GM12878 (cell line): ENCODE measurements at regions not wholly inside any gene's neighbourhood (a gene's known extent, or its start where the extent isn't known, plus 50 kb on each side); places are given as distances from the start of the nearest gene placed in this dataset.

Experiments used
- CBFB ChIP-seq: IDR thresholded peaks from 2 replicates; pipeline ENCODE4 v1.6.1; 2016; ENCODE audit warnings: antibody characterized with exemption, low read depth
- CTCF ChIP-seq, 3 experiments: IDR thresholded peaks in 2 of 3; conservative IDR thresholded peaks in 1 of 3; 2 replicates each; pipeline ENCODE4 v1.5.1; 2011; ENCODE audit warnings: low read depth in 3 of 3, low read length in 3 of 3, mild to moderate bottlenecking in 3 of 3, control low read depth in 2 of 3, moderate library complexity in 2 of 3, inconsistent platforms in 1 of 3, mixed read lengths in 1 of 3; ENCODE audit not compliant: control insufficient read depth in 2 of 3, insufficient read depth in 1 of 3; ENCODE audit errors: extremely low read depth in 1 of 3

- TF ChIP-seq CTCF (IDR thresholded peaks at IDR 0.05 in 2 of 3, conservative IDR thresholded peaks at IDR 0.05 in 1 of 3; ENCODE audit: control insufficient read depth in 2 of 3, extremely low read depth in 1 of 3, insufficient read depth in 1 of 3, low read depth in 3 of 3, low read length in 3 of 3): no peak
- TF ChIP-seq CBFB: no peak
Measured at GRCh38 chr1:4177425-4178150, 277.5 kb upstream of the C1orf174 start.
